BJ (cell line): ENCODE measurements at regions not wholly inside any gene's neighbourhood (a gene's known extent, or its start where the extent isn't known, plus 50 kb on each side); places are given as distances from the start of the nearest gene placed in this dataset.

Experiments
- CTCF ChIA-PET: fragments of 350-600 bp; formaldehyde crosslinking; extraction: SDS; loops from one replicate; lab custom pipeline; 2021; ENCODE audit warnings: antibody characterized with exemption, inconsistent platforms; lab: Yijun Ruan, JAX
- POLR2A ChIA-PET: fragments of 300-600 bp; sonication (Branson Sonifier 250); formaldehyde crosslinking; extraction: SDS; loops from one replicate; lab custom pipeline; 2021; ENCODE audit warnings: antibody characterized with exemption; lab: Charles Lee
- DNase-seq: peaks from one replicate; pipeline ENCODE4 v3.0.0-alpha.2; 2011; ENCODE audit warnings: low read depth
- H3K27me3 ChIP-seq: 2 replicates; pipeline ENCODE4 v1.6.0; 2011; ENCODE audit warnings: low read length; ENCODE audit not compliant: control insufficient read depth, insufficient read depth
- H3K36me3 ChIP-seq: 2 replicates; pipeline ENCODE4 v1.5.1; 2011; ENCODE audit warnings: low read length; ENCODE audit not compliant: control insufficient read depth, insufficient read depth
- H3K4me3 ChIP-seq: 2 replicates; pipeline ENCODE4 v1.5.1; 2011; ENCODE audit warnings: low read depth, mild to moderate bottlenecking, control low read depth, low read length
- TF ChIP-seq, protein P1 (sequence below): IDR thresholded peaks from 2 replicates; pipeline ENCODE4 v1.5.1; 2011; ENCODE audit warnings: low read depth, mild to moderate bottlenecking, control low read depth, inconsistent platforms, low read length, moderate library complexity; ENCODE audit not compliant: insufficient read depth

DNA sequence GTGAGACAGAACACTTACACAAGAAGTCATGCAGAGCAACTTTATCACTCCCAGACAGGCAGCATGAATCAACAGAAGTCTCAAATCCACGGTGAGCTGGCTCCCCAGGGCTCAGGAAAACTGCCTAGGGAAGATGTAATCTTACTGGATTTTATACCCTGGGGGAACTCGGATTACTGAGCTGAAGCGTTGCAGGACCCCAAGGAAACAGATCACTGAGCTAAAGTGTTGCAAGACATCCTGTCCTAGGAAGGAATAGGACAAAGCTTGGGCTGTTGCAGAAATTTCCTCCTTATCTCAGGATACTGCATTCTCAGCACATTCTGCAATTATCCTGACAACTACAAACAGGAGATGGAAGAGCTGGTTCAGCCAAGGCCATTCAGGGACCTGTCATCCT lies 224.8 kb downstream of the TFAP2A start:
- H3K4me3 ChIP-seq, result no peak overlapping the region
- DNase-seq, result no peak
- TF ChIP-seq, protein P1, sequence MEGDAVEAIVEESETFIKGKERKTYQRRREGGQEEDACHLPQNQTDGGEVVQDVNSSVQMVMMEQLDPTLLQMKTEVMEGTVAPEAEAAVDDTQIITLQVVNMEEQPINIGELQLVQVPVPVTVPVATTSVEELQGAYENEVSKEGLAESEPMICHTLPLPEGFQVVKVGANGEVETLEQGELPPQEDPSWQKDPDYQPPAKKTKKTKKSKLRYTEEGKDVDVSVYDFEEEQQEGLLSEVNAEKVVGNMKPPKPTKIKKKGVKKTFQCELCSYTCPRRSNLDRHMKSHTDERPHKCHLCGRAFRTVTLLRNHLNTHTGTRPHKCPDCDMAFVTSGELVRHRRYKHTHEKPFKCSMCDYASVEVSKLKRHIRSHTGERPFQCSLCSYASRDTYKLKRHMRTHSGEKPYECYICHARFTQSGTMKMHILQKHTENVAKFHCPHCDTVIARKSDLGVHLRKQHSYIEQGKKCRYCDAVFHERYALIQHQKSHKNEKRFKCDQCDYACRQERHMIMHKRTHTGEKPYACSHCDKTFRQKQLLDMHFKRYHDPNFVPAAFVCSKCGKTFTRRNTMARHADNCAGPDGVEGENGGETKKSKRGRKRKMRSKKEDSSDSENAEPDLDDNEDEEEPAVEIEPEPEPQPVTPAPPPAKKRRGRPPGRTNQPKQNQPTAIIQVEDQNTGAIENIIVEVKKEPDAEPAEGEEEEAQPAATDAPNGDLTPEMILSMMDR, result no peak
- no peaks in the 10 kb centered on the region for H3K36me3 ChIP-seq
- ChIA-PET POLR2A (no interaction called here), CTCF (interaction anchor here (1.2 to 1.3 kb wide), 2 partner anchors 39 to 62 kb away, joined by 3 read pairs; no protein-coding TSS in a partner anchor)
- no peaks in the 10 kb centered on the region for H3K27me3 ChIP-seq

- ChIA-PET CTCF (interaction anchor here (1.4 kb wide), 2 partner anchors 10 to 17 kb away, joined by 3 read pairs; no protein-coding TSS in a partner anchor), POLR2A (no interaction called here)
- Histone ChIP-seq H3K27me3 (no peaks in the 10 kb centered on the region), H3K36me3 (no peaks in the 10 kb centered on the region), H3K4me3 (no peak overlapping the region)
- TF ChIP-seq, protein P1, result no peak
- peak; percentile 56 for DNase-seq
Measured at GRCh38 chr6:10184371-10185227, 230.3 kb downstream of the TFAP2A start.

GRCh38 chr6:10180138-10181074 lies 234.5 kb downstream of the TFAP2A start:
- no peaks in the 10 kb centered on the region for H3K36me3 ChIP-seq
- no peak overlapping the region for H3K4me3 ChIP-seq
- H3K27me3 ChIP-seq, result no peaks in the 10 kb centered on the region
- POLR2A ChIA-PET, result interaction anchor here (0.5 kb wide), 1 partner anchor 777 kb away, joined by 4 read pairs; no protein-coding TSS in a partner anchor
- TF ChIP-seq, protein P1, result no peak
- CTCF ChIA-PET, result no interaction called here
- DNase-seq, result no peak

- no peak for DNase-seq
- H3K36me3 ChIP-seq, result no peaks in the 10 kb centered on the region
- CTCF ChIA-PET, result interaction anchor here (1.4 kb wide), 1 partner anchor 14 kb away, joined by 4 read pairs; no protein-coding TSS in a partner anchor
- no peaks in the 10 kb centered on the region for H3K27me3 ChIP-seq
- POLR2A ChIA-PET, result no interaction called here
- TF ChIP-seq, protein P1, result no peak
- no peak overlapping the region for H3K4me3 ChIP-seq
Measured at GRCh38 chr6:10177704-10178103, 237.2 kb downstream of the TFAP2A start.
